GM12892 (cell line): ENCODE measurements at regions not wholly inside any gene's neighbourhood (a gene's known extent, or its start where the extent isn't known, plus 50 kb on each side); places are given as distances from the start of the nearest gene placed in this dataset.

Source experiments
- POLR2A ChIP-seq: IDR thresholded peaks from 2 replicates; pipeline ENCODE4 v1.6.1; 2011; ENCODE audit warnings: low read depth, low read length, control low read depth
- POLR2AphosphoS5 ChIP-seq: IDR thresholded peaks from 2 replicates; pipeline ENCODE4 v1.6.1; 2011; ENCODE audit warnings: low read depth, low read length, control low read depth
- TAF1 ChIP-seq: IDR thresholded peaks from 2 replicates; pipeline ENCODE4 v1.6.1; 2011; ENCODE audit warnings: low read depth, mild to moderate bottlenecking, control low read depth, low read length, borderline replicate concordance

- TF ChIP-seq POLR2A = no peak
- TF ChIP-seq POLR2AphosphoS5 = no peak
- TF ChIP-seq TAF1 = no peak
Observed at GRCh38 chr7:138387755-138388475, 72.1 kb upstream of the TRIM24 start.
